ENCODE measurements at regions not wholly inside any gene's neighbourhood (a gene's known extent, or its start where the extent isn't known, plus 50 kb on each side); places are given as distances from the start of the nearest gene placed in this dataset.
"Not testable (repeated sequence)": the region's sequence is repeated elsewhere in the genome, so short reads cannot be mapped to it uniquely, and the experiment has no call there.

DNA sequence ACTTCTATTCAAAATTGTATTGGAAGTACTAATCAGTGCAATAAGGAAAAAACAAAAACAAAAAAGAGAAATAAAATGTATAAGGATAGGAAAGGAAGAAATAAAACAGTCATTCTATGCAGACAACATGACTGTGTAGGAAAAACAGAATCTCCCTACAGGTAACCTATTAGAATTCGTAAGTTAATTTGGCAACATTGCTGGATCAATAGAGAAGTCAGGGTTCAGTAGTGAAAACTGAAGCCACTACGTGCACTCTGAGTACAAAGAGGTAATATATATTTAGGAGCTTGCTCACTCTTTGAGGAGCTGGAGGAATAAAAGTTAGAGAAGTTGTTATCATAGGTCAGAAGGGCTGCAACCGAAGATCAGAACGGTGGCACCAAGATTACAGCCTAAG is 84.0 kb upstream of the BMAL1 start:
- Histone ChIP-seq H3K4me3 (no peak overlapping the region), H3K27me3 (ENCODE audit: low read depth) (peaks cover 8% of the 10 kb centered on the region), H3K4me1 (no peaks in the 10 kb centered on the region), H3K9me3 (replicated peaks) (peaks cover 30% of the 10 kb centered on the region), H3K36me3 (no peaks in the 10 kb centered on the region), H3K27ac (replicated peaks) (no peak overlapping the region)
- no peak for DNase-seq
- TF ChIP-seq, protein P1, sequence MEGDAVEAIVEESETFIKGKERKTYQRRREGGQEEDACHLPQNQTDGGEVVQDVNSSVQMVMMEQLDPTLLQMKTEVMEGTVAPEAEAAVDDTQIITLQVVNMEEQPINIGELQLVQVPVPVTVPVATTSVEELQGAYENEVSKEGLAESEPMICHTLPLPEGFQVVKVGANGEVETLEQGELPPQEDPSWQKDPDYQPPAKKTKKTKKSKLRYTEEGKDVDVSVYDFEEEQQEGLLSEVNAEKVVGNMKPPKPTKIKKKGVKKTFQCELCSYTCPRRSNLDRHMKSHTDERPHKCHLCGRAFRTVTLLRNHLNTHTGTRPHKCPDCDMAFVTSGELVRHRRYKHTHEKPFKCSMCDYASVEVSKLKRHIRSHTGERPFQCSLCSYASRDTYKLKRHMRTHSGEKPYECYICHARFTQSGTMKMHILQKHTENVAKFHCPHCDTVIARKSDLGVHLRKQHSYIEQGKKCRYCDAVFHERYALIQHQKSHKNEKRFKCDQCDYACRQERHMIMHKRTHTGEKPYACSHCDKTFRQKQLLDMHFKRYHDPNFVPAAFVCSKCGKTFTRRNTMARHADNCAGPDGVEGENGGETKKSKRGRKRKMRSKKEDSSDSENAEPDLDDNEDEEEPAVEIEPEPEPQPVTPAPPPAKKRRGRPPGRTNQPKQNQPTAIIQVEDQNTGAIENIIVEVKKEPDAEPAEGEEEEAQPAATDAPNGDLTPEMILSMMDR (IDR thresholded peaks at IDR 0.05; ENCODE audit: borderline replicate concordance): no peak
- intact Hi-C loops (cut with micrococcal nuclease): no loop called here

DNA sequence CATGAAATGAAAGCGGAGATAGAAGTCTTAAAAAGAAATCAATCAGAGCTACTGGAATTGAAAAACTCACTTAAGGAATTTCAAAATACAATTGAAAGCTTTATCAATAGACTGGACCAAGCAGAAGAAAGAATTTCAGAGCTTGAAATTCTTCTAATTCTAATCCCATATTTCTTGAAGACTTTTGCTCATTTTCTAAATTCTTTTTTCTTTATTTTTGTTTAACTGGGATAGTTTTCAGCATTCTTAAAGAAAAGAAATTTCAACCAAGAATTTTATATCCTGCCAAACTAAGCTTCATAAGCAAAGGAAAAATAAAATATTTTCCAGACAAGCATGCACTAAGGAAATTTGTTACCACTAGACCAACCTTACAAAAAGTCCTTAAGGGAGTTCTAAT is 80.2 kb upstream of the BMAL1 start:
- peaks cover 34% of the 10 kb centered on the region for H3K9me3 ChIP-seq (replicated peaks)
- intact Hi-C loops (cut with micrococcal nuclease): not testable (repeated sequence)

GRCh38 chr11:13205486-13205885 is 72.1 kb upstream of the BMAL1 start:
- H3K36me3 ChIP-seq: no peaks in the 10 kb centered on the region
- H3K9me3 ChIP-seq (replicated peaks): peaks cover 8% of the 10 kb centered on the region
- TF ChIP-seq, protein P1 (IDR thresholded peaks at IDR 0.05; ENCODE audit: borderline replicate concordance): no peak
- no peak overlapping the region for H3K27ac ChIP-seq (replicated peaks)
- no peak overlapping the region for H3K4me3 ChIP-seq
- H3K27me3 ChIP-seq (ENCODE audit: low read depth): peaks cover 3% of the 10 kb centered on the region
- DNase-seq: no peak
- H3K4me1 ChIP-seq: peaks cover 13% of the 10 kb centered on the region
- intact Hi-C loops (cut with micrococcal nuclease): no loop called here

More for the DNA sequence above, 80.2 kb upstream of the BMAL1 start:
- H3K36me3 ChIP-seq; DNase-seq; H3K4me1 ChIP-seq; H3K27ac ChIP-seq (replicated peaks); H3K4me3 ChIP-seq; H3K27me3 ChIP-seq (ENCODE audit: low read depth): not testable (repeated sequence)

DNA sequence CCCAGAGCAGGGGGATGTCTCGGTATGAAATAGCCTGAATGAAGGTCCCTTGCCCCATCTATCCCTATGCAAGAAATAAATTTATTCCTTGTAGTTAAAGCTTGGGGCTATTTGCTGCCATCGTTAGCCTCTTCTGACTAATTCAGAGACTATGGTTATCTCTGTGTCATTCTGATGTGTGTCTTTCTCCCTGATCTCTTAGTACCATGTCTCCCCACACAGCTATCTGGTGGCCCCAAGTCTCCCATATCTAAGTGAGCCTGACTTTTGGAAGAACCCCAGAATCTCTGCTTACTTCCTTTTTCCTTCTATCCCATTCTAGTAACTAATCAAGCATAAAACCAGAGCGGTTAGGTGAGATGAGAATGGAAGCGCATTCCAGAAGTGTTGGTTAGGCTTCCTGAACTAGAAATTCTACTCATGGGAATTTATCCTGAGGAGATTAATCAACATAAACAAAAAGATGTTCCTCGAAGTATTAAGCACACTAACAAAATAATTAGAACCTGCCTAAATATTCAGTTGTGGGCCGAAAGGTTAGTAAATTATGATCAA is 71.4 kb upstream of the BMAL1 start:
- Histone ChIP-seq H3K4me1 (peaks cover 13% of the 10 kb centered on the region), H3K36me3 (no peaks in the 10 kb centered on the region), H3K4me3 (no peak overlapping the region), H3K9me3 (replicated peaks) (peaks cover 3% of the 10 kb centered on the region), H3K27me3 (ENCODE audit: low read depth) (peaks cover 2% of the 10 kb centered on the region), H3K27ac (replicated peaks) (no peak overlapping the region)
- intact Hi-C loops (cut with micrococcal nuclease): no loop called here
- TF ChIP-seq, protein P1 (IDR thresholded peaks at IDR 0.05; ENCODE audit: borderline replicate concordance): no peak
- DNase-seq: no peak

GRCh38 chr11:13207270-13207664 is 70.3 kb upstream of the BMAL1 start:
- H3K27me3 ChIP-seq (ENCODE audit: low read depth): peaks cover 2% of the 10 kb centered on the region
- TF ChIP-seq, protein P1 (IDR thresholded peaks at IDR 0.05; ENCODE audit: borderline replicate concordance): no peak
- no peak for DNase-seq
- no peaks in the 10 kb centered on the region for H3K36me3 ChIP-seq
- H3K27ac ChIP-seq (replicated peaks): peak overlapping the region; percentile 57
- H3K4me1 ChIP-seq: peaks cover 13% of the 10 kb centered on the region
- intact Hi-C loops (cut with micrococcal nuclease): no loop called here
- no peaks in the 10 kb centered on the region for H3K9me3 ChIP-seq (replicated peaks)
- H3K4me3 ChIP-seq: peak overlapping the region; percentile 56

- TF ChIP-seq, protein P1 (IDR thresholded peaks at IDR 0.05; ENCODE audit: borderline replicate concordance): no peak
- DNase-seq: no peak
- Histone ChIP-seq H3K9me3 (replicated peaks) (no peaks in the 10 kb centered on the region), H3K27ac (replicated peaks) (peak overlapping the region; percentile 57), H3K4me3 (peak overlapping the region; percentile 56), H3K36me3 (no peaks in the 10 kb centered on the region), H3K27me3 (ENCODE audit: low read depth) (peaks cover 9% of the 10 kb centered on the region), H3K4me1 (peaks cover 13% of the 10 kb centered on the region)
- intact Hi-C loops (cut with micrococcal nuclease): no loop called here
Measured at GRCh38 chr11:13207665-13208594, 69.7 kb upstream of the BMAL1 start.

All from left ventricle myocardium inferior (tissue), 1 donor.